ENCODE measurements at regions not wholly inside any gene's neighbourhood (a gene's known extent, or its start where the extent isn't known, plus 50 kb on each side); places are given as distances from the start of the nearest gene placed in this dataset.
"Not testable (repeated sequence)": the region's sequence is repeated elsewhere in the genome, so short reads cannot be mapped to it uniquely, and the experiment has no call there.

GRCh38 chr11:81301166-81301830 is 1432.4 kb downstream of the FAM181B start:
- CTCF ChIA-PET = no interaction called here
- TF ChIP-seq CTCF (IDR thresholded peaks at IDR 0.05; ENCODE audit: insufficient read depth, low read depth, low read length) = no peak
- POLR2A ChIA-PET = no interaction called here
- no peak overlapping the region for H3K4me3 ChIP-seq (ENCODE audit: low read depth, low read length)
- H3K36me3 ChIP-seq (ENCODE audit: control insufficient read depth, insufficient read depth, low read length) = no peaks in the 10 kb centered on the region
- DNase-seq (ENCODE audit: low read depth) = no peak
- H3K27me3 ChIP-seq (ENCODE audit: control insufficient read depth, insufficient read depth, low read length) = no peaks in the 10 kb centered on the region

- no peak for TF ChIP-seq CTCF (IDR thresholded peaks at IDR 0.05; ENCODE audit: insufficient read depth, low read depth, low read length)
- DNase-seq (ENCODE audit: low read depth) = no peak
- POLR2A ChIA-PET = no interaction called here
- Histone ChIP-seq H3K27me3 (ENCODE audit: control insufficient read depth, insufficient read depth, low read length) (no peaks in the 10 kb centered on the region), H3K4me3 (ENCODE audit: low read depth, low read length) (no peak overlapping the region), H3K36me3 (ENCODE audit: control insufficient read depth, insufficient read depth, low read length) (no peaks in the 10 kb centered on the region)
- CTCF ChIA-PET = no interaction called here
These were observed 1446.7 kb downstream of the FAM181B start for GRCh38 chr11:81286959-81287358.

- Histone ChIP-seq H3K4me3 (ENCODE audit: low read depth, low read length) (no peak overlapping the region), H3K36me3 (ENCODE audit: control insufficient read depth, insufficient read depth, low read length) (no peaks in the 10 kb centered on the region), H3K27me3 (ENCODE audit: control insufficient read depth, insufficient read depth, low read length) (no peaks in the 10 kb centered on the region)
- CTCF ChIA-PET = no interaction called here
- no peak for DNase-seq (ENCODE audit: low read depth)
- TF ChIP-seq CTCF (IDR thresholded peaks at IDR 0.05; ENCODE audit: insufficient read depth, low read depth, low read length) = no peak
- POLR2A ChIA-PET = no interaction called here
These were observed 1447.1 kb downstream of the FAM181B start for GRCh38 chr11:81286550-81286949.

- H3K27me3 ChIP-seq (ENCODE audit: control insufficient read depth, insufficient read depth, low read length); H3K36me3 ChIP-seq (ENCODE audit: control insufficient read depth, insufficient read depth, low read length); H3K4me3 ChIP-seq (ENCODE audit: low read depth, low read length); DNase-seq (ENCODE audit: low read depth); POLR2A ChIA-PET; CTCF ChIA-PET: not testable (repeated sequence)
These were observed 1453.4 kb downstream of the FAM181B start for GRCh38 chr11:81280228-81280627.

GRCh38 chr11:81278991-81279390 is 1454.7 kb downstream of the FAM181B start:
- CTCF ChIA-PET = interaction anchor here (0.5 kb wide), 1 partner anchor 38 kb away, joined by 4 read pairs; no protein-coding TSS in a partner anchor
- H3K4me3 ChIP-seq (ENCODE audit: low read depth, low read length) = no peak overlapping the region
- no peak for DNase-seq (ENCODE audit: low read depth)
- POLR2A ChIA-PET = no interaction called here
- TF ChIP-seq CTCF (IDR thresholded peaks at IDR 0.05; ENCODE audit: insufficient read depth, low read depth, low read length) = no peak
- H3K27me3 ChIP-seq (ENCODE audit: control insufficient read depth, insufficient read depth, low read length) = no peaks in the 10 kb centered on the region
- no peaks in the 10 kb centered on the region for H3K36me3 ChIP-seq (ENCODE audit: control insufficient read depth, insufficient read depth, low read length)

GRCh38 chr11:81270686-81271085 is 1463.0 kb downstream of the FAM181B start:
- no peaks in the 10 kb centered on the region for H3K27me3 ChIP-seq (ENCODE audit: control insufficient read depth, insufficient read depth, low read length)
- no peak overlapping the region for H3K4me3 ChIP-seq (ENCODE audit: low read depth, low read length)
- TF ChIP-seq CTCF (IDR thresholded peaks at IDR 0.05; ENCODE audit: insufficient read depth, low read depth, low read length) = no peak
- no peak for DNase-seq (ENCODE audit: low read depth)
- no peaks in the 10 kb centered on the region for H3K36me3 ChIP-seq (ENCODE audit: control insufficient read depth, insufficient read depth, low read length)
- CTCF ChIA-PET = no interaction called here
- POLR2A ChIA-PET = no interaction called here
